ENCODE measurements at regions not wholly inside any gene's neighbourhood (a gene's known extent, or its start where the extent isn't known, plus 50 kb on each side); places are given as distances from the start of the nearest gene placed in this dataset.

- 81 to 88% methylated on average over 7 of the region's 7 CpGs for WGBS, 2 donors
- H3K27me3 ChIP-seq = no peaks in the 10 kb centered on the region
- no peaks in the 10 kb centered on the region for H3K4me1 ChIP-seq
- H3K9me3 ChIP-seq = no peaks in the 10 kb centered on the region
- intact Hi-C loops (cut with DNase I) = no loop called here
- TF ChIP-seq POLR2A (IDR thresholded peaks at IDR 0.05) = no peak
- TF ChIP-seq CTCF (IDR thresholded peaks at IDR 0.05) = no peak
- no peaks in the 10 kb centered on the region for H3K36me3 ChIP-seq
- no peak overlapping the region for H3K4me3 ChIP-seq (replicated peaks in 1 of 3)
- DNase-seq = no peak
- no peak overlapping the region for H3K27ac ChIP-seq
Measured at GRCh38 chr10:4545062-4545461, 280.9 kb upstream of the AKR1E2 start.

DNA sequence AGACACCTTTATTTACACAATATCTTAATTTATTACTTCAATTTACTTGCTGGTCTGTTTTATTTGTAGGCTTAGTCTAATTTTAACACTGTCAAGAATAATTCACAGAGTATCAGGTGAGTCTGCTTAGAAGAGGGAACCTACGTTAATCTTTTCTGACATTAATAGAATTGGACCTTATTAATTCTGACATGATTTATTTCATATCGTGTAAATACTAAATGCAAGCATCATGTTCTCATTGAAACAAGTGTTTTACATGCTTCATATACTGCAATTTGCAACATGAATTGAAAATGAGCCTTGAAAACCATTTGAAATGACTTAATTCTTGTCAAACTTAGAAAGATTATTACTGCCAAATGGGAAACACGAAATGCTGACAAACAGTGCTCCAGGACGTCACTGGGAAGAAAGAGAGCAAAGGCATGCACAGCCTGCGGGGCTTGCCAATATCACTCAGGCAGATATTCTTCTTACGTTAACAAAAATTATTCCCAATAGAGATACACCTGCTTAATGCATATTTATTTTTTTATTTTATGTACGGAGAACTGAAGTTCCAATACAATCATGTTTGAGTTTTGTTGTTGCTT, 282.0 kb upstream of the AKR1E2 start:
- no peaks in the 10 kb centered on the region for H3K4me1 ChIP-seq
- TF ChIP-seq CTCF (IDR thresholded peaks at IDR 0.05) (no peak), POLR2A (IDR thresholded peaks at IDR 0.05) (no peak)
- no peaks in the 10 kb centered on the region for H3K27me3 ChIP-seq
- H3K27ac ChIP-seq = no peak overlapping the region
- intact Hi-C loops (cut with DNase I) = no loop called here
- WGBS, 2 donors = 79 to 85% methylated on average over 7 of the region's 7 CpGs
- no peaks in the 10 kb centered on the region for H3K9me3 ChIP-seq
- H3K4me3 ChIP-seq (replicated peaks in 1 of 3) = no peak overlapping the region
- H3K36me3 ChIP-seq = no peaks in the 10 kb centered on the region
- no peak for DNase-seq

GRCh38 chr10:4541292-4541691, 284.7 kb upstream of the AKR1E2 start:
- no peak for TF ChIP-seq POLR2A (IDR thresholded peaks at IDR 0.05)
- TF ChIP-seq CTCF (IDR thresholded peaks at IDR 0.05) = no peak
- Histone ChIP-seq H3K36me3 (no peaks in the 10 kb centered on the region), H3K4me1 (no peaks in the 10 kb centered on the region), H3K27ac (no peak overlapping the region), H3K27me3 (no peaks in the 10 kb centered on the region), H3K9me3 (no peaks in the 10 kb centered on the region), H3K4me3 (replicated peaks in 1 of 3) (no peak overlapping the region)
- no peak for DNase-seq
- intact Hi-C loops (cut with DNase I) = no loop called here

DNA sequence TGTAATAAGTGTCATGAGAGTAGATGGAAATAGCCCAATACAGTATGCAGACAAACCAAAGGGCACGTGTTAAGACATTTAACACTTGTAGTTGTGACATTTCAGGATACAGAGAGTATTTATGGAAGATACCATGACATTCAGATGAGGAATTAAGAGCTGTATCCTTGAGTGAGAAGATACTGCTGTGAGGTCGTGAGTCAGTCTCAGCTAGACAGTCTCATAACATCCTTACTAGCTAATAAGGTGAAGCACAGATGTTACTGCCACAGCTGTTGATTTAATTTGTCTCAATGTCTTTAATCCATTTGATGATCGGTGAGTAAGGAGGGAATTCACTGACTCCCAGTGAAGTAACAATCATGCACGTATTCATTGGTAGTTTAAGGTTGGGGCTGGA, 288.0 kb upstream of the AKR1E2 start:
- H3K27ac ChIP-seq = no peak overlapping the region
- H3K36me3 ChIP-seq = no peaks in the 10 kb centered on the region
- intact Hi-C loops (cut with DNase I) = no loop called here
- H3K9me3 ChIP-seq = no peaks in the 10 kb centered on the region
- DNase-seq = no peak
- H3K27me3 ChIP-seq = no peaks in the 10 kb centered on the region
- TF ChIP-seq POLR2A (IDR thresholded peaks at IDR 0.05) = no peak
- TF ChIP-seq CTCF (IDR thresholded peaks at IDR 0.05) = no peak
- no peaks in the 10 kb centered on the region for H3K4me1 ChIP-seq
- 87 to 93% methylated on average over 4 of the region's 4 CpGs for WGBS, 2 donors
- no peak overlapping the region for H3K4me3 ChIP-seq (replicated peaks in 1 of 3)

- no peaks in the 10 kb centered on the region for H3K27me3 ChIP-seq
- no peak overlapping the region for H3K27ac ChIP-seq
- intact Hi-C loops (cut with DNase I) = no loop called here
- H3K4me1 ChIP-seq = no peaks in the 10 kb centered on the region
- 83 to 85% methylated on average over 4 of the region's 4 CpGs for WGBS, 2 donors
- DNase-seq = no peak
- TF ChIP-seq CTCF (IDR thresholded peaks at IDR 0.05) (no peak), POLR2A (IDR thresholded peaks at IDR 0.05) (no peak)
- no peaks in the 10 kb centered on the region for H3K9me3 ChIP-seq
- H3K36me3 ChIP-seq = no peaks in the 10 kb centered on the region
- no peak overlapping the region for H3K4me3 ChIP-seq (replicated peaks in 1 of 3)
Measured at GRCh38 chr10:4535521-4535920, 290.5 kb upstream of the AKR1E2 start.

All from thyroid gland (tissue), 4 donors.